Transverse colon (tissue), 3 donors: ENCODE measurements at regions not wholly inside any gene's neighbourhood (a gene's known extent, or its start where the extent isn't known, plus 50 kb on each side); places are given as distances from the start of the nearest gene placed in this dataset.

ENCODE experiments used
- CTCF ChIP-seq, 5 experiments: fragments of 200-600 bp in 3 of 5; fragments of 450-650 bp in 2 of 5; sonication (generic) in 3 of 5; IDR thresholded peaks; 1 replicate in 2 of 5; 2 replicates in 3 of 5; pipeline ENCODE4 v1.5.1; 2016 to 2017; ENCODE audit warnings: antibody characterized with exemption in 5 of 5, inconsistent platforms in 3 of 5, mild to moderate bottlenecking in 2 of 5, moderate library complexity in 1 of 5
- EP300 ChIP-seq: sonication (generic); formaldehyde crosslinking; IDR thresholded peaks from one replicate; pipeline ENCODE4 v1.6.1; 2017; ENCODE audit warnings: antibody characterized with exemption, low read depth

- TF ChIP-seq CTCF (IDR thresholded peaks at IDR 0.05), result no peak
- no peak for TF ChIP-seq EP300
These were observed 1730.6 kb downstream of the EFNA5 start for GRCh38 chr5:105940181-105940580.
